ENCODE measurements at regions not wholly inside any gene's neighbourhood (a gene's known extent, or its start where the extent isn't known, plus 50 kb on each side); places are given as distances from the start of the nearest gene placed in this dataset.

- DNase-seq (ENCODE audit: low spot score): no peak
- TF ChIP-seq, protein P1, sequence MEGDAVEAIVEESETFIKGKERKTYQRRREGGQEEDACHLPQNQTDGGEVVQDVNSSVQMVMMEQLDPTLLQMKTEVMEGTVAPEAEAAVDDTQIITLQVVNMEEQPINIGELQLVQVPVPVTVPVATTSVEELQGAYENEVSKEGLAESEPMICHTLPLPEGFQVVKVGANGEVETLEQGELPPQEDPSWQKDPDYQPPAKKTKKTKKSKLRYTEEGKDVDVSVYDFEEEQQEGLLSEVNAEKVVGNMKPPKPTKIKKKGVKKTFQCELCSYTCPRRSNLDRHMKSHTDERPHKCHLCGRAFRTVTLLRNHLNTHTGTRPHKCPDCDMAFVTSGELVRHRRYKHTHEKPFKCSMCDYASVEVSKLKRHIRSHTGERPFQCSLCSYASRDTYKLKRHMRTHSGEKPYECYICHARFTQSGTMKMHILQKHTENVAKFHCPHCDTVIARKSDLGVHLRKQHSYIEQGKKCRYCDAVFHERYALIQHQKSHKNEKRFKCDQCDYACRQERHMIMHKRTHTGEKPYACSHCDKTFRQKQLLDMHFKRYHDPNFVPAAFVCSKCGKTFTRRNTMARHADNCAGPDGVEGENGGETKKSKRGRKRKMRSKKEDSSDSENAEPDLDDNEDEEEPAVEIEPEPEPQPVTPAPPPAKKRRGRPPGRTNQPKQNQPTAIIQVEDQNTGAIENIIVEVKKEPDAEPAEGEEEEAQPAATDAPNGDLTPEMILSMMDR (IDR thresholded peaks at IDR 0.05; ENCODE audit: extremely low read depth, missing control alignments): no peak
Measured at GRCh38 chr5:165877475-165877874, 2372.1 kb downstream of the MAT2B start.

DNA sequence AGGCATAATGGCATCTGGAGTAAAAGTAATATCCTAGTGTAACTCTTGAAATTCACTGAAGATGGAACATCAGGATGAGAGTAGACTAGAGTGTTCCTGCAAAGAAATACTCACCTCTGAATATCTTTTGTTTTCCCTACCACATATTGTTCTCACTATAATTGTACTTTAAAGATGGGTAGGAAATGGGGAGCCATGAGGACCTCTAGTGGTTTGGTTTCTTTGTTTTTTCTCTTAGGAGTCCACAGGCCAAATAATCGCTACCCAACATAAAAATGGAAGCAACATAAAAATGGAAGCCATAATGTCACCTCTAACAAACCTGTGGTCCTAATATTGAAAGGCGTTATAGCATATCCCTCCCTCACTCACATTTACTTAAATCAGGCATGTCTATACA is 2375.8 kb downstream of the MAT2B start:
- DNase-seq (ENCODE audit: low spot score): no peak
- TF ChIP-seq, protein P1 (IDR thresholded peaks at IDR 0.05; ENCODE audit: extremely low read depth, missing control alignments): no peak

GRCh38 chr5:165882099-165882498 is 2376.7 kb downstream of the MAT2B start:
- TF ChIP-seq, protein P1 (IDR thresholded peaks at IDR 0.05; ENCODE audit: extremely low read depth, missing control alignments): no peak
- no peak for DNase-seq (ENCODE audit: low spot score)

GRCh38 chr5:165885623-165886350 is 2380.4 kb downstream of the MAT2B start:
- TF ChIP-seq, protein P1 (IDR thresholded peaks at IDR 0.05; ENCODE audit: extremely low read depth, missing control alignments): no peak
- no peak for DNase-seq (ENCODE audit: low spot score)

- no peak for DNase-seq (ENCODE audit: low spot score)
- TF ChIP-seq, protein P1 (IDR thresholded peaks at IDR 0.05; ENCODE audit: extremely low read depth, missing control alignments): no peak
Measured at GRCh38 chr5:165887147-165887546, 2381.7 kb downstream of the MAT2B start.

GRCh38 chr5:165892383-165892782 is 2387.0 kb downstream of the MAT2B start:
- TF ChIP-seq, protein P1 (IDR thresholded peaks at IDR 0.05; ENCODE audit: extremely low read depth, missing control alignments): no peak
- no peak for DNase-seq (ENCODE audit: low spot score)

GRCh38 chr5:165894916-165895315 is 2389.5 kb downstream of the MAT2B start:
- TF ChIP-seq, protein P1 (IDR thresholded peaks at IDR 0.05; ENCODE audit: extremely low read depth, missing control alignments): no peak

More at GRCh38 chr5:165894916-165895315, 2389.5 kb downstream of the MAT2B start:
- DNase-seq (ENCODE audit: low spot score): no peak
